ENCODE measurements at regions not wholly inside any gene's neighbourhood (a gene's known extent, or its start where the extent isn't known, plus 50 kb on each side); places are given as distances from the start of the nearest gene placed in this dataset.

DNA sequence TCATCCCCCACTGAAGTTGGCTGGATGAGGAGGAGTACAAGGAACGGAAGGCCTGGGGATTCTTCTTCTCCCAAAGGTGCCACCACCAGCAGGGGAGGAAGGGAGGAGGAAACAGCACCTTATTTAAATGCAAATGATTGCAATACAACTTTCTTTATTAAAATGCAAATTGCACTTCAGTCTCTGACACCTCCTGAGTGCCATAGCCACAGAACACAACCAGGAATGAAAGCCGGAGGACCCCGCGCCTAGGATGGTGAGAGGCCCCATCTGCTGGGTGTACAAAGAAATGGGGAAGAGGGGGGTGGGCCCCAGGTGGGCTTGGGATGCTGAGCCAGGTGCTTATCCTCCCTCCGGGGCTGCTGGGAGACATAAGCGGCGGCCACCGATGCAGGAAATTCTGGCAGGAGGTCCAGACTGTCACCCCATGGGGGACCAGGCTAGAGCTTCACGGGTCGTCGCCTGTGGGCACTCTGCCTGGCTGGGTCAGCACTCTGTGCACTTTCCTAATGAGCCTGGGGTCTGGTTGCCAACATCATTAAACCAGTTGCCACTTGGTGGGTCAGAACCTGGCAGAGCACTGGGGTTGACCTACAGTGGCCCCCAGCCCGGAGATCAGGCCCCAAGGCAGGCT is 154.2 kb upstream of the MLN start:
- DNase-seq = no peak
- no peak overlapping the region for H3K4me3 Mint-ChIP-seq
- intact Hi-C loops (cut with micrococcal nuclease) = no loop called here
- H3K27ac Mint-ChIP-seq = no peak overlapping the region
- H3K36me3 Mint-ChIP-seq (ENCODE audit: low read depth) = no peaks in the 10 kb centered on the region
- peaks cover 6% of the 10 kb centered on the region for H3K4me1 Mint-ChIP-seq
- H3K27me3 Mint-ChIP-seq = peaks cover 3% of the 10 kb centered on the region
- no peaks in the 10 kb centered on the region for H3K9me3 Mint-ChIP-seq

DNA sequence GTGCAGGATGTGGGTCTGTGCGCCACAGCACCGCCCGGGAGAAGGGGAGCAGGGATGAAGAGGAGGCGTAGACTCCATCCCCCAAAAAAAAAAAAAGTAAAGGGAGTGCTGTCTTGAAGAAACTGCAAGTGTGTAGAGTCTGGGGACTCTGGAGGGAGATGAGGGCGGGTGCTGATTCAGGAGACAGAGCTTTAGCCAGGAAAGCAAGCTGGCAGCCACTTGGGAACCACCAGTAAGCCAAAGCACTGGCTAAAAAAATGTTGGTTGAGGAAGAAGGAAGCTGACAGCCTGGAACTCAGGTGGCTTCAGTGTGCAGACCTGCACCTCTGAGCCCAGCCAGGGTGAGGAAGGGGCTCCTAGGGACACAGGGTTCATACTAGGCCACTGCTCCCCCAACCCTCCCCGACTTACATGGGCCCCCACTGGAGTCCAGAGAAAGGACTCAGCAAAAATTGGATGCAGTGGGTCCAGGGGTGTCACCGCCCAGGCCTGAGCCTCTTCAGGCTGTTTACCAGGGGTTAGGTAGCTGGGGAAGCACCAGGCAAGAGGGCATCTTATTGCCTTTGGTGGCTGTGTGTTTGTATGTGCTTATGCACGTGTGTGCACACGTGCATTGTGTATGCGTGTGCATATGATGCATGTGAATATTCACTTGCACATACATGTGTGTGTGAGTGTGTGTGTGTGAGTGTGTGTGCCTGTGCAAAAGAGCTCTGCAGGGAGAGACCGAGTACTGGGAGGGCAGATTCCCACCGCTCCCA is 153.5 kb upstream of the MLN start:
- Mint-ChIP-seq H3K27me3 (peaks cover 8% of the 10 kb centered on the region), H3K4me3 (no peak overlapping the region), H3K9me3 (no peaks in the 10 kb centered on the region), H3K36me3 (ENCODE audit: low read depth) (no peaks in the 10 kb centered on the region), H3K27ac (no peak overlapping the region), H3K4me1 (peaks cover 4% of the 10 kb centered on the region)
- intact Hi-C loops (cut with micrococcal nuclease) = no loop called here
- DNase-seq = no peak

GRCh38 chr6:33956206-33956605 is 152.4 kb upstream of the MLN start:
- H3K4me3 Mint-ChIP-seq = no peak overlapping the region
- no peaks in the 10 kb centered on the region for H3K36me3 Mint-ChIP-seq (ENCODE audit: low read depth)
- intact Hi-C loops (cut with micrococcal nuclease) = no loop called here
- peaks cover 8% of the 10 kb centered on the region for H3K27me3 Mint-ChIP-seq
- peaks cover 4% of the 10 kb centered on the region for H3K4me1 Mint-ChIP-seq
- DNase-seq = no peak
- H3K9me3 Mint-ChIP-seq = no peaks in the 10 kb centered on the region
- no peak overlapping the region for H3K27ac Mint-ChIP-seq

GRCh38 chr6:33955566-33955965 is 151.8 kb upstream of the MLN start:
- no peak overlapping the region for H3K4me3 Mint-ChIP-seq
- H3K9me3 Mint-ChIP-seq = no peaks in the 10 kb centered on the region
- peaks cover 8% of the 10 kb centered on the region for H3K27me3 Mint-ChIP-seq
- H3K4me1 Mint-ChIP-seq = peaks cover 4% of the 10 kb centered on the region
- no peak overlapping the region for H3K27ac Mint-ChIP-seq
- no peak for DNase-seq
- H3K36me3 Mint-ChIP-seq (ENCODE audit: low read depth) = no peaks in the 10 kb centered on the region
- intact Hi-C loops (cut with micrococcal nuclease) = no loop called here

DNA sequence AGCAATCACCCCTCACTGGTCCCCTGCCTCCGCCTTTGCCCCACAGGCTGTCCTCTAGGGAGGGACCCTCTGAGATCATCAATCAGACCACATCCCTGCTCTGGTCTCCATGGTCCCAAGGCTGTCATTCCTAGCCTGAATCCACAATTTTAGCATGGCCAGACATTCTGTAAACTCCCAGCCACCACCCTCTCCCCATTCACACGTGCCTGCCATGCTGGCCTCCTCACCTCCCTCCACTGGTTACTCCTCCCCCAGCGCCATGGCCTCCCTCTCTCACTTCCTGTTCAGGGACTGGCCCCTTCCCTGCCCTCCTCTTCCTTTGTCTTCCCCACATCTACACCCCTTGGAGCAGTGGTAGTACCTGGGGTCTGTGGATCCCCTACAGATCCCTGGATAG is 150.7 kb upstream of the MLN start:
- no peak overlapping the region for H3K27ac Mint-ChIP-seq
- H3K9me3 Mint-ChIP-seq = no peaks in the 10 kb centered on the region
- H3K36me3 Mint-ChIP-seq (ENCODE audit: low read depth) = no peaks in the 10 kb centered on the region
- no peak overlapping the region for H3K4me3 Mint-ChIP-seq
- DNase-seq = no peak
- peaks cover 4% of the 10 kb centered on the region for H3K4me1 Mint-ChIP-seq
- intact Hi-C loops (cut with micrococcal nuclease) = no loop called here
- H3K27me3 Mint-ChIP-seq = peaks cover 8% of the 10 kb centered on the region

DNA sequence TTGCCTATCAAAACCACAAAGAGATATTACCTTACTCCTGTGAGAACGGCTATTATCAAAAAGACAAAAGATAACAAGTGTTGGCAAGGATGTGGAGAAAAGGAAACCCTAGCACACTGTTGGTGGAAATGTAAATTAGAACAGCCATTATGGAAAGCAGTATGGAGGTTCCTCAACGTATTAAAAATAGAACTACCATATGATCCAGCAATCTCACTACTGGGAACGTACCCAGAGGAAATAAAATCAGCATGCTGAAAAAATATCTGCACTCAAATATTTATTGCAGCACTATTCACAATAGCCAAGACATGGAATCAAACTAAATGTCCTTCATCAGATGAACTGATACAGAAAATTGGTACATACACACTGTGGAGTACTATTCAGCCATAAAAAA is 149.4 kb upstream of the MLN start:
- no peak overlapping the region for H3K27ac Mint-ChIP-seq
- intact Hi-C loops (cut with micrococcal nuclease) = no loop called here

GRCh38 chr6:33952016-33952415 is 148.2 kb upstream of the MLN start:
- Mint-ChIP-seq H3K4me3 (no peak overlapping the region), H3K9me3 (no peaks in the 10 kb centered on the region), H3K27me3 (peaks cover 12% of the 10 kb centered on the region), H3K36me3 (ENCODE audit: low read depth) (no peaks in the 10 kb centered on the region), H3K27ac (no peak overlapping the region), H3K4me1 (peaks cover 4% of the 10 kb centered on the region)
- intact Hi-C loops (cut with micrococcal nuclease) = no loop called here
- no peak for DNase-seq

More for the DNA sequence above, 149.4 kb upstream of the MLN start:
- Mint-ChIP-seq H3K36me3 (ENCODE audit: low read depth) (no peaks in the 10 kb centered on the region), H3K4me3 (no peak overlapping the region), H3K27me3 (peaks cover 11% of the 10 kb centered on the region), H3K9me3 (no peaks in the 10 kb centered on the region), H3K4me1 (peaks cover 4% of the 10 kb centered on the region)
- no peak for DNase-seq

DNA sequence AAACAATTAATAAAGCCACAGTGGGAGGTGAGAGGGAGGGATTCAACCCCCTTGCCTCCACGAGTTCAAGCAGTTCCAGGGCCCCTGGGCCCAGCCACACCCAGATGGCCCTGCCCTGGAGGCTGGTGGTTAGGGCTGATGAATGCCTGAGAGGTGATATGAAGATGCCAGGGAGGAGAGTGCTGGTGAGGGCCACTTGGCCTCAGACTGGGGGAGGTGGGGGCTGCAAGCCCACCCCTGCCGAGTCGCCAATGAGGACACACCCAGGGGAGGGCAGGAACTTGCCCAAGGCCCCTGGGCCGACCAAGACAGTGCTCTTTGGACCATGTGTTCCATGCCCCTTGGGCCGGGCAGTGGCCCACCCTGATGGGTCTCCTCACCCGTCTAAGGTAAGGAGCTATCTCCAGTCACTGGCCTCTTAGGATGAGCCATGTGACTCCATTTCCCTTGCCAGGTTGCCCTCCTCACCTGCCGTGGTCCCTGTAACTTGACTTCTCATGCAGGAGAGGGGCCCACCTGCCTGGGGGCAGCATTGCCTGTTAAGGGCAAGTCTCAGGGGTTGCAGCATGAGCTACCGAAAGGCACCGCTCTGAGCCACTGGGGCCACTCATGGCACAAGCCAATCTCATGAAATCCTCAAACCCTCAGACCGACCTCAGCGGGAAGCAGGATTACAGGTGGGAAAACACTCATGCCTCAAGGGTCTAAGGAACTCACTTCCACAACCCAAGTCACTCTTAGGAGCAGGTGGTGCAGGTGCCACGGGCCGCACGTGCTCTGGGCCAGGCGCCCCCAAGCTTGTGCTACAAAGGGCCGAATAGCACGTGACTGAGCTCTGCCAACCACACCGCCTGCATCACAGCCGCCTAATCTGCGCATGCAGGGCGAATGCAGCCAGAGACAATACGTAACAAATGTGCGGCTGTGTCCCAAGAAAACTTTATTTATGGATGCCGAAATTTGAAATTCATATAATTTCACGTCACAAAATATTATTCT is 147.4 kb upstream of the MLN start:
- Mint-ChIP-seq H3K36me3 (ENCODE audit: low read depth) (no peaks in the 10 kb centered on the region), H3K27ac (no peak overlapping the region), H3K27me3 (peaks cover 12% of the 10 kb centered on the region), H3K4me1 (peaks cover 4% of the 10 kb centered on the region), H3K9me3 (no peaks in the 10 kb centered on the region), H3K4me3 (no peak overlapping the region)
- DNase-seq = no peak
- intact Hi-C loops (cut with micrococcal nuclease) = no loop called here

GRCh38 chr6:33950472-33950881 is 146.7 kb upstream of the MLN start:
- Mint-ChIP-seq H3K4me3 (no peak overlapping the region), H3K9me3 (no peaks in the 10 kb centered on the region), H3K4me1 (peaks cover 4% of the 10 kb centered on the region), H3K27me3 (peaks cover 12% of the 10 kb centered on the region), H3K27ac (no peak overlapping the region), H3K36me3 (ENCODE audit: low read depth) (no peaks in the 10 kb centered on the region)
- no peak for DNase-seq
- intact Hi-C loops (cut with micrococcal nuclease) = no loop called here

DNA sequence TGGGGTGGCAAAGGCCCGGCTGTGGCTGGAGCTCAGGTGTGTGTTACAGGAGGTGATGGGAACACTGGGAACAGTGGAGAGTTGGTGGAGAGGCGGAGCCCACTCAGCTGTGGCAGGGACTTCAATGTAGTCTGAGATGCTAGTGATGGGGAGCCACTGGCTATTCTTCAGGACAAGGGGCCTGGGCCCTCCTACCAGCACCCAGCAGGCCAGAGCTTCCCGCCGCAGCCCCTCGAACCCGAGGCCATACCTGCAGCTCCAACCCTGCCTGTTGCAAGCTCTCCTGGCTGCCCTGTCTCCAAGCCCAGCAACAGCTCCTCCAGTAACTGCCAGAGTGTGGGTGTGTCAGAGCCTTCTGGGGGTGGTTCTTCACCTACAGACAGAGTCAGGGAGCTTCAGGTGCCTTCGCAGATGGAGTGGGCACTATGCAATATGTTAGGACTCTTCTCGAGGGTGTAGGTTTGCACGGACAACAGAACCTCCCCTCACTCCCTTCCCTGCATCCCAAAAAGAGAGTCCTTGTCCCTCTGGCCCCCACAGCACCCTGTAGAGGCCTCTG is 146.2 kb upstream of the MLN start:
- Mint-ChIP-seq H3K4me3 (no peak overlapping the region), H3K9me3 (no peaks in the 10 kb centered on the region), H3K27me3 (peaks cover 12% of the 10 kb centered on the region), H3K4me1 (peaks cover 4% of the 10 kb centered on the region), H3K36me3 (ENCODE audit: low read depth) (no peaks in the 10 kb centered on the region), H3K27ac (no peak overlapping the region)
- intact Hi-C loops (cut with micrococcal nuclease) = no loop called here
- no peak for DNase-seq

DNA sequence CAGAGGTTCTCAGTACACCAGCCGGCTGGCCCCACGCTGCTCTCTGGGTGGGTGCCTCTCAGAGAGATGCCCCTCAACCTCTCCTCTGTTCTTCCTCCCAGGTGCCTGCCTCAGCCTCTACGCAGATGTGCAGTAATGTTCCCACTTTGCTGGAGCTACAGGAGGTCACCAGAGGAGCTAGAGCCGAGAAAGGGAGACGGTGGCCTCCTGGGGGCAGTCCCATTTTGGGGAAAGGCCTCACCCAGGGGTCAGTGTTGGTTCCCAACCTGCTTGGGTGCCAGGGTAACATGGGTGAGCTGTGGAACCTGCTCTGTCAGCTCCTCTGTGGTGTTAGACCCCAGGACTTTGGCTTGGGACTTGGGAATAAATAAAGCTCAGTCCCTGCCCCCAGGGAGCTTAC is 145.3 kb upstream of the MLN start:
- Mint-ChIP-seq H3K27ac (no peak overlapping the region), H3K4me3 (no peak overlapping the region), H3K9me3 (no peaks in the 10 kb centered on the region), H3K4me1 (no peaks in the 10 kb centered on the region), H3K36me3 (ENCODE audit: low read depth) (no peaks in the 10 kb centered on the region), H3K27me3 (peaks cover 12% of the 10 kb centered on the region)
- intact Hi-C loops (cut with micrococcal nuclease) = no loop called here
- no peak for DNase-seq

- Mint-ChIP-seq H3K27me3 (peaks cover 9% of the 10 kb centered on the region), H3K4me3 (no peak overlapping the region), H3K27ac (no peak overlapping the region), H3K36me3 (ENCODE audit: low read depth) (no peaks in the 10 kb centered on the region), H3K9me3 (no peaks in the 10 kb centered on the region), H3K4me1 (no peaks in the 10 kb centered on the region)
- intact Hi-C loops (cut with micrococcal nuclease) = no loop called here
- DNase-seq = no peak
These were observed 144.3 kb upstream of the MLN start for GRCh38 chr6:33947916-33948594.

- Mint-ChIP-seq H3K36me3 (ENCODE audit: low read depth) (no peaks in the 10 kb centered on the region), H3K4me3 (no peak overlapping the region), H3K9me3 (no peaks in the 10 kb centered on the region), H3K4me1 (no peaks in the 10 kb centered on the region), H3K27me3 (peaks cover 5% of the 10 kb centered on the region), H3K27ac (no peak overlapping the region)
- no peak for DNase-seq
- intact Hi-C loops (cut with micrococcal nuclease) = no loop called here
These were observed 143.2 kb upstream of the MLN start for GRCh38 chr6:33947047-33947446.
